Fibroblast of pulmonary artery (primary cell): ENCODE measurements at regions not wholly inside any gene's neighbourhood (a gene's known extent, or its start where the extent isn't known, plus 50 kb on each side); places are given as distances from the start of the nearest gene placed in this dataset.

Experiments used
- DNase-seq: peaks from one replicate; pipeline ENCODE4 v3.0.0-alpha.2; 2010; ENCODE audit warnings: low read depth
- H3K4me3 ChIP-seq: replicated peaks from 2 replicates; pipeline ENCODE4 v1.5.1; 2011; ENCODE audit warnings: low read depth, mild to moderate bottlenecking, control low read depth, low read length, moderate library complexity
- TF ChIP-seq, protein P1 (sequence below): IDR thresholded peaks from 2 replicates; pipeline ENCODE4 v1.5.1; 2011; ENCODE audit warnings: mild to moderate bottlenecking, control low read depth, low read length, inconsistent platforms; ENCODE audit errors: missing control alignments

DNA sequence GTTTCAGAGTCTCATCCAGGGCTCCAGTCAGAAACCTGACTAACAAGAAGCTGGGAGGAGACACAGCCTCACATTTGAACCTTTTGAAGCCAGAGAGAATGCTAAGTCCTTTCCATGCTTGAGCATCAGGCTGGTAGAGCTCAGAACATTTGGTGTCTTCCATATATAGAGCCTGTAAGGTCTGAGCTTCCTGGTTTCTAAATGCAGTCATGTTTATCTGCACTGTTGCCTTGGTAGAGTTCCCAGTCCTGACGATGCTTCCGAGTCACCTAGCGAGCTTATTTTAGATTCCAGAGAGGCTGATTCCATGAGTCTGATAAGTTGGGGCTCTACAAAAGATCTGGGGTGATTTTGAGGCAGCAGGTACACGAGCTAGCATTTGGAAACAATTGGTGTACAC is 68.4 kb upstream of the SORL1 start:
- no peak for DNase-seq
- TF ChIP-seq, protein P1, sequence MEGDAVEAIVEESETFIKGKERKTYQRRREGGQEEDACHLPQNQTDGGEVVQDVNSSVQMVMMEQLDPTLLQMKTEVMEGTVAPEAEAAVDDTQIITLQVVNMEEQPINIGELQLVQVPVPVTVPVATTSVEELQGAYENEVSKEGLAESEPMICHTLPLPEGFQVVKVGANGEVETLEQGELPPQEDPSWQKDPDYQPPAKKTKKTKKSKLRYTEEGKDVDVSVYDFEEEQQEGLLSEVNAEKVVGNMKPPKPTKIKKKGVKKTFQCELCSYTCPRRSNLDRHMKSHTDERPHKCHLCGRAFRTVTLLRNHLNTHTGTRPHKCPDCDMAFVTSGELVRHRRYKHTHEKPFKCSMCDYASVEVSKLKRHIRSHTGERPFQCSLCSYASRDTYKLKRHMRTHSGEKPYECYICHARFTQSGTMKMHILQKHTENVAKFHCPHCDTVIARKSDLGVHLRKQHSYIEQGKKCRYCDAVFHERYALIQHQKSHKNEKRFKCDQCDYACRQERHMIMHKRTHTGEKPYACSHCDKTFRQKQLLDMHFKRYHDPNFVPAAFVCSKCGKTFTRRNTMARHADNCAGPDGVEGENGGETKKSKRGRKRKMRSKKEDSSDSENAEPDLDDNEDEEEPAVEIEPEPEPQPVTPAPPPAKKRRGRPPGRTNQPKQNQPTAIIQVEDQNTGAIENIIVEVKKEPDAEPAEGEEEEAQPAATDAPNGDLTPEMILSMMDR, result no peak
- no peak overlapping the region for H3K4me3 ChIP-seq

DNA sequence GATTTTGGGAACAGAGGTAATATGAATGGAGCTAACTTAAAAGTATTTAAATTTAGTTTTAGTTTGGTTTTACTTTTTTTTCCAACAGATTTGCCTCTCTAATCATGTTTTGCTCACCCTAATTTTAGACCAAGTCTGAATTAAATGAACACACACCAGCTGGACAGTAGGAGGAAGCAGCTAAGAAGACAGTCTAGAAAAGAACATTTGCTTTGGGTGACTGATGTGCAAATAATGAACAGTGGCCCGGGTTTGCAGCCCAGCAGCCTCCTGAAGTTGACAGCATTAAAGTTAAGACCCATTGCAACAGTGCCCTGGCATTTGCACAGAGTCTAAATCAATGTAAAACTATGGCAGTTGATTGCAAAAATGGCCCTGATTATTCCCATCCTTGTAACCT is 66.4 kb upstream of the SORL1 start:
- no peak overlapping the region for H3K4me3 ChIP-seq
- TF ChIP-seq, protein P1, result no peak
- DNase-seq, result no peak
